ENCODE measurements at regions not wholly inside any gene's neighbourhood (a gene's known extent, or its start where the extent isn't known, plus 50 kb on each side); places are given as distances from the start of the nearest gene placed in this dataset.
"Not testable (repeated sequence)": the region's sequence is repeated elsewhere in the genome, so short reads cannot be mapped to it uniquely, and the experiment has no call there.

DNA sequence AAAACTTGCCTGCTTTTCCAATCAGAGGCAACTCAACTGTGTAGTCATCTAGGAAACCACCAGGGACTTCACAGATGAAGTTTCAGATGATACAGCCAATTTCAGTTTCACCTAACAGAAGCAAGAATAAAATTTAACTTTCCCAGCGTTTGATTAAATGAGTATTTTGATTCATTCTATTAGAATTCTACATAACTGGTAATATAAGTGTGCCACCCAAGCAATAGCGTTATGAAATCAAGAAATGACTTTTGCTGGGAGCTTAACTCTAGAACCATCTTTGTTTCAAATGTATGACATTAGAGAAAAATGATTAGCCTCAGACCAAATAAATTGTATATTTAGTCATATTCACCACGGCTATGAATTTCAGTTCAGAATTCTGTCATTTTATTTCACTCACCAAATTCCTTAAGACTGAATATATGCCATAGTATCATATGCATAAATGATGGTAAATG lies 239.3 kb downstream of the NRIP1 start:
- no peak for DNase-seq

DNA sequence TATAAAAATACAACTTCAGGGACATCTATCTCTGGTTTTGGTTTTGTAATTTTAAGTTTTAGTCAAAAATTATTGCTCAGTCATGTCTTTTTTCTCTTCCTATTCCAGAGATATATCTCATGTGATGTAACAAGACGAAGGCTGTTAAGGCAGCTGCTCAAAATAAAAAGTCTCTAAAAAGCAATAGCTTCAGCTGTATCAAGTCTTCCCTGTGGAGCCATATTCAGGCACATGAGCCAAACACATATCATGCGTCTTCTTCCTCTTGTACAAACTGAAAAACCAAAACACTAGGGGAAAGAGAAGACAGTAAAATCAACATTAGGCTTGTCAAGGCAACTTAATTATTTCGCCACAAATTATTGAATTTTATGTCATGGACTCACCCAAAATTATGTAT lies 240.7 kb downstream of the NRIP1 start:
- no peak for DNase-seq

GRCh38 chr21:14817311-14817710 lies 247.5 kb downstream of the NRIP1 start:
- DNase-seq = no peak

- DNase-seq = no peak
These were observed 249.8 kb downstream of the NRIP1 start for GRCh38 chr21:14814991-14815390.

DNA sequence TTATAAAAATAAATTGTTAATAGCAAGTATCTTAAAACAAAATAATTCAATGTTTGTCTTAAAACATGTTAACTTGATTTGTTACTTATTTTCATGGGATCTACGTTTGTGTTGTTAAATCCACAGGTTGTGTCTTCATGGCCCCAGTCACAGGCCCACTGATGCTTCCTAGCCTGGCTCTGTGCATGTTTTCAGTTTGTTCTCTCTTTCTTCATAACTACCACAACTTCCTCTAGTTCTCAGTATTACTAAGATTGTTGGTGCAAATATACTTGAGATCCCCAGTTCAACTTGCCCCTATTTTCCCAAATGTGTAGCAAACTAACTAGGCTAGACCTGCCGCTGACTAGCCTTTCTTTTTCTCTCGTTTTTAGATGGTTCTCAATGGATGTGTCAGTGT lies 250.5 kb downstream of the NRIP1 start:
- no peak for DNase-seq

GRCh38 chr21:14804170-14804569 lies 258.1 kb upstream of the SAMSN1 start:
- not testable (repeated sequence) for DNase-seq

DNA sequence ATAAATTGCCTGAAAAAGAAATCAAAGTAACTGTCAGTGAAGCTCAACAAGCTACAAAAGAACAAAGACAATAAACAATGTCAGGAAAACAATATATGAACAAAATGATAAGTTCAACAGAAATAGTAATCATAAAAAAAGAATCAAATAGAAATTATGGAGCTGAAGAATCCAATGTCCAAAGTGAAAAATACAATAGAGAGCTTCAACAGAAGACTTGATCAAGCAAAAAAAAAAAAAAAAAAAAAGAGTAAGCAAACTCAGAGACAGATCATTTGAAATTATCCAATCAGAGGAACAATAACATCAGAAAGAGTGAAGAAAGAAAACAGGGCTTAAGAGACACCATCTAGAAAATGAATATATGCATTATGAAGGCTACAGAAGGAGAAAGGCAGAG lies 251.4 kb upstream of the SAMSN1 start:
- DNase-seq = no peak

DNA sequence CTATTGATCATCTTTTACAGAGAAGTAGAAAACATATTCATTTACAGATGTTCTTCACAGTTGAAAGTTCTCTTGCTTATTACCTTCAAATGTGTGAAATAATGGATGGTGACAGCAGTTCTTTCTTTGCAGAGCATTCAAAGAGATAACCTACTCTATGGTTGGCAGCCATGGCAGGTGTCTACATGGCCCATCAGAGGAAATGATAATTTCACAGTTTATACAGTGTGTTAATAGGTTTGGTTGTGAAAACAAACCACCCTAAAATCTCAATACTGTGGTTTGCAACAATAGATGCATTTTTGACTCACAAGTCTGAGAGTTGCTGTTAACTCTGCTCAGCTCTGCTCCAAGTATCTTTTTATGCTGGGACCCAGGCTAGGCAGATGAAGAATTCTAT lies 241.2 kb upstream of the SAMSN1 start:
- DNase-seq = no peak

- no peak for DNase-seq
These were observed 239.6 kb upstream of the SAMSN1 start for GRCh38 chr21:14785679-14786078.

DNA sequence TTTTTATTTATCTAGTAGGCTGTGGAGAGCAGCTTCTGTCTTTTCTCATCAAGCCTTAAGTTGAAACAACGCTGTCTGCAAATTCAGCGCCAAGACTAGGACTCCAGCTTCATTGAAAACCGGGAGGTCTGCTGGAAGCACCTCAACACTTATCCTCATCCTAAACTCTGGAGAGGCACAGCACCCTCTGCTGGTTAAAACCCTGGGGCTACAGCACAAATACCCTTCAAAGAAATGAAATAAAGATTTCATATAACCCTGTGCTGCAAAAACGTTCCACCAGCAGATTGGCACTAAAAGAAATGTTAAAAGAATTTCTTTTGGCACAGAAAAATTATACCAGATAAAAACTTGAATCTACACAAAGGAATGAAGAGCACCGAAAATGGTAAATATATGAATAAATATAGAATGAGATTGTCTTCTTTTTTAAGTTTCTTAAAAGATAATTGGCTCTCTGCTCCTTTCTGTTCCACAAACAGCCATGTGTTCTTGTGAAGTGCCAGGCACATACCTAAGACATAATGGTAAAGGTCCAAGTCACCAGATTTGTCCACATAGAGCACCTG lies 227.7 kb upstream of the SAMSN1 start:
- DNase-seq = no peak

DNA sequence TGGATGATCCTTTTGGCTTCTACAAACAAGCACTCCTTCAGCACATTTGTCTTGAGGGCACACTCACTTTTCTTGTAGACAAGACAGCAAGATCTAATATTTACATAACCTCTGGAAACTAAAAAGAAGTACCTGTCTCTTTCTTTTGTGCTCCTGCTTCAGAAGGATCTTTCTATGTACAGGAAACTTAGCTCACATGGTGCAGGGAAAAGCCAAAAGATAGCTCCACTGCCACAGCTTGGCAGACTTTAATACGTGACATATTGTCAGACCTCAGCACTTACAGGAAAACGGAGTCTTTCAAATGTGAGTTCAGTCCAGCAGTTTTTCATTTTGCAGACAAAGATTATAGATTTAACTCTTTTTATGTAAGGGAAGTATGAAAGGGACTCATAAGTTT lies 225.5 kb upstream of the SAMSN1 start:
- DNase-seq = no peak

DNA sequence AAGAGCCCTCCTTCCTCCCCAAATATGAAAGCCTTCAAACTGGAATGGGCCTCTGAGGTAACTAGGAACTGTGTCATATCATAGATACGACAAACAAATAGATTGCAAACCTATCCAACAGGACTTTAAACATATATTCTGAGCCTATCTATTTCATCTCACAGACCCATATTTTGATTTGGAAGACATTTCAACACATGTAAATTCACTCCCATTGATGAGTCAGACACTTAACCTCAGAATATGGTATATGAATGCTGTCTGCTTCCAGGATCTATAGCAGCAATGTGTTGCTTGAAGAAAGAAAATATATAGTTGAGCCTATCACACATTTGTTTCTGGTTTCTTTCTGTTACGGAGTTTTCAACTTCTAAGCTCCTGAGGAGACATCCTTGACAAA lies 221.9 kb upstream of the SAMSN1 start:
- DNase-seq = no peak

DNA sequence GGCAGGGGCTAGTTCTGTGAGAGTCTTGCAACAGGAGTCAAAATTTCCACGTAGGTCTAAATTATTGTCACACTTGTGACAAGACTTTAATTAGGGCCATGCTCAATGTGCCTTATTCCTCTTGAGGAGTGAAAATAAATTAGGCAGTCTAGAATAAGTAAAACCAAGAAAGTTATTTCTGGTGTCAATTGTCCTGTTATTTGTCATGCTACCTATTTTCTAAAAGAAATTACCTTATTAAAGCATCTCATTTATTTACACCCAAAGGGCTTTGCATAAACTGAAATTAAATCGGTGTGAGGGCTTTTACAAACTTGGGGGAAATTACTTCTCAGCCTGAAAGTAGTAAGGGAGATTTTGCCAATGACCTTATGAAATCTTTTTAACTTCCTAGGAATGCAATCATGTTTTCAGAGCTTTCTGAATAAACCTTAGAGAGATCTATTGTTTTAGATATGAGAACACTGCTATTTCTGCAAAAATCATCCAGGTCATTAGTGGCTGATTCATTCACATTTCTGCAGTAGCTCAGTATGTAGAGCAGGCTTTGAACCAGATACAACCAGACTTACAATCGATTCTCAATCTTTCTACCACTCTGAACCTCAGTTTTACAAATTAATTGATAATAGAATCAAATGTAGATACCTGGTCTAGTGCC lies 221.2 kb upstream of the SAMSN1 start:
- no peak for DNase-seq

GRCh38 chr21:14766241-14766640 lies 220.1 kb upstream of the SAMSN1 start:
- DNase-seq = no peak

DNA sequence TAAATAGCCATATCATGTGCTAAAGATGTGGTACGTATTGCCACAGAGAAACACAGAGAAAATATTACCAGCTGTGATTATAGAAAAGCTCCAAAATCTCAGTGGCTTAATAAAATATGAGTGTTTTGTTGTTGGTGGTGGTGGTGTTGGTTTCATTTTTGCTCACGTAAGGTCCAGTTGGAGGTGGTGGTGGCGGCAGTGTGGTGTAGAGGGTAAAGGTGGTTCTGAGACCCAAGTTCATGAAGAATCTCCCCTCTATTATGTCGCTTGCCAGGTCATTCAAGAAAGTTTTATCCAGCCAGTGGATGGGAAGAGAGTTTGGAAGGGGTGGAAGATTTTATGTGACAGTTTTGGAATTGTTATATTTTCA lies 217.6 kb upstream of the SAMSN1 start:
- no peak for DNase-seq

DNA sequence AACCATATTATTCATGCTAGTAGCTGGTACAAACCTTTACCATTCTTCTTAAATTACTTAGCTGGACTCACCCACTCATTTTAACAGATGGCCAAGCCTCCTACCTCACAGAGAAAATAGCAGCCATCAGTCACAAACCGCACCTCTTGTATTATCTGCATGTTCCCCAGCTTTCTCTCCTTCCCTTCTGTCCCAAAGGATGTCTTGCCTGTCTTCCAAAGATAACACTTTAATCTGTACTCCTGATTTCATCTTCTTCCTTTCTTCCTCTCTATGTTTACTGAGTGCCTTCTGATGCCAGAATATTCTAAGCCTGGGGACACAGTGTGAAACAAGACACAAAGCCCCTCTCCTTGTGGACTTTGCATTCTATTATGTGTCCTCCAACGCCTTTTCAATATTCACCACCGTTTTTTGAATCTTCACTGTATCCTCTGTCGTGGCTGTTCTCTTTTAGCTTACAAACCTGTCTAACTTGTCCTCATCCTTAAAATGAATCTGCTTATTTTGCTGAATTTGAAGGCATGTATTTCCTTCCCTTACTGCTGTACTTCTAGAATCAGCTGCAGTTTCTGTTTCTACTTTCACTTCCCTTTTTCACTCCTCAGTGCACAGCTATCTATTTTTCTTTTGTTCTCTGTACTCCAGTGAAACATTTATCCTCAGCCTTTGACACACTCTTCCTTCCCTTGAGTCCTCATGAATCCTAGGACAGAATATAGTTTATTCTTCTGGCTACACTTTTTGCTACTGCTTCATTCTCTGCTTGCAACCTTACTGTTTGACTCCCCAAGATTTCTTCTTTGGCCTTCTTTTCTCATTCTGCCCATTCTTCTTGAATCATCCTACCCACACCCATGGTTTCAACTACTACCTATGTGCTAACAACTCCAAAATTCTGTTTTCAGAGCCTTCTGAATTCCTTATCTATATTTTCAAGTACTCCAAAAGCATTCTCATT lies 216.9 kb upstream of the SAMSN1 start:
- no peak for DNase-seq

- DNase-seq = no peak
These were observed 216.2 kb upstream of the SAMSN1 start for GRCh38 chr21:14762327-14762726.

- DNase-seq = no peak
These were observed 213.2 kb upstream of the SAMSN1 start for GRCh38 chr21:14759285-14759684.

DNA sequence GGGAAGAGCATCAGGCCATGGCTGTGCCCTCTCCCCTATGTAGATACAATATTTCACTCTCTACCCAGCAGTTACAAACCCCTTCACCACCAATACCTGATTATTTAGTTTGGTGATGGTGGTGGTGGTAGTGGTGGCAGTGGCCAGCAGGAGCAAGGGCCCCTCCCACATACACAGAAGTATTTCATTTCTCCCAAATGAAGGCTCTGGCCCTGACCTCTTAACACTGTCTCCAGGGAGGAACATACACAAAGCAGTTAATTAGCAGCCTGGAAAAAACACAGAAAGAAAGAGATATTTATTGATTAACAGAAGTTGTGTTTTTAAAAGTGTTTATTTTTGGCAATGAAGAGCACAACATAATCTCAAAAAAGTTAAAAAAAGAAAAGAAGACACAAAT lies 212.7 kb upstream of the SAMSN1 start:
- no peak for DNase-seq

GRCh38 chr21:14757533-14758327 lies 211.6 kb upstream of the SAMSN1 start:
- no peak for DNase-seq

DNA sequence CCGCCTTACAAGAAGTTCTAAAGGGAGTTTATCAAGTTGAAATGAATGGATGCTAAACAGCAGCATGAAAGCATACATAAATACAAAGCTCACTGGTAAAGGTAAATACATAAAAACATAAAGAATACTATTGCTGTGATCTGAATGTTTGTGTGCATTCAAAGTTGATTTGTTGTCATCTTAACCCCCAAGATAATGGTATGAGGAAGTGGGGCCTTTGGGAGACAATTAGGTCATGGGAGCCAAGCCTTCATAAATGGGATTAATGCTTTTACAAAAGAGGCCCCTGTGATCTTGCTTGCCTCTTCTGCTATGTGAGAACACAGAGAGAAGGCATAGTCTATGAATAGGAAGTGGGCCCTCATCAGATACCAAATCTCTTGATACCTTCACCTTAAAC lies 209.0 kb upstream of the SAMSN1 start:
- DNase-seq = no peak

- DNase-seq = no peak
These were observed 208.6 kb upstream of the SAMSN1 start for GRCh38 chr21:14754682-14755081.

DNA sequence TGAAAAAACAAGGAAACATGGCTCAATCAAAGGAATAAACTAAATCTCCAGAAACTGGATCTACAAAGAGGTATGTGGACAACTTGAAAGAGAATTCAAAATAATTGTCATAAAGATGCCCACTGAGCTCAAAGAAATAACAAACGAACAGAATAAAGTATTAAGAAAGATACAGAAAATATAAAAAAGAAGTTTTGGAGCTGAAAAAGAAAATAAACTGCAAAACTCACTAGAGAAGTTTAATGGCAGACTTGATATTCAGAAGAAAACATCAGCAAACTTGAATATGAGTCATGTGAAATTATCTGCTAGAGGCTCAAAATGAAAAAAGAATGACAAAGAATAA lies 208.1 kb upstream of the SAMSN1 start:
- no peak for DNase-seq
